Spleen (tissue), 7 donors: ENCODE measurements at regions not wholly inside any gene's neighbourhood (a gene's known extent, or its start where the extent isn't known, plus 50 kb on each side); places are given as distances from the start of the nearest gene placed in this dataset.

ENCODE experiments used
- POLR2A ChIP-seq, 3 donors: fragments of 450-650 bp; IDR thresholded peaks; one replicate each; pipeline ENCODE4 v1.5.1; 2017; ENCODE audit warnings: antibody characterized with exemption in 3 of 3, mild to moderate bottlenecking in 1 of 3
- POLR2AphosphoS5 ChIP-seq, 3 donors: sonication (generic); formaldehyde crosslinking; IDR thresholded peaks; one replicate each; pipeline ENCODE4 v1.5.1; 2017; ENCODE audit warnings: antibody characterized with exemption in 3 of 3
- TF ChIP-seq, protein P1 (sequence below), 11 experiments: fragments of 200-600 bp in 7 of 11; fragments of 450-650 bp in 4 of 11; sonication (generic) in 4 of 11; IDR thresholded peaks in 8 of 11; conservative IDR thresholded peaks in 3 of 11; 1 replicate in 7 of 11; 2 replicates in 4 of 11; pipeline versions ENCODE4 v1.4.0 to v1.8.0; 2016 to 2021; ENCODE audit warnings: antibody characterized with exemption in 11 of 11, inconsistent platforms in 4 of 11, mild to moderate bottlenecking in 1 of 11
- donor health status: DM: no; HTN: no; CAD: no; lungs with moderate emphysema.
- donor health status: DM: no; HTN: no; CAD: no.
- donor health status: DM: no; HTN: no; CAD: no.

DNA sequence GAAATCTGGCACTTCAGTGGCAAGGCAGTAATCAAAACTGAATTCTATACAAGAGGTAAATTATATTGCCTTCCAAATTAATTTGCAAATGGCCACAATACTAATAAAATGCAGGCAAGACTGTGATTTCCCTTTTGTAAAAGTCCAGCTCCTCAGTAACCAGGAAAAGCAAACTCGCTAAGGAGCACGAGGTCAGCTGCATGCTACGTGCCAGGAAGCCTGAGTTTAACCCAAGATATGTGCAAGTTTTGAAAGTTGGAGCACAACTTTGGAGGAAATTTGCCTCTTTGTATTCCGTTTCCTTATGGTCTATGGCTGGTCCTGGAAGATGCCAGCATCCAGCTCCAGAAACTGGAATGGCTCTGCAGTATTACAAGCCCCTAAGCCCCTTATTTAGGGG is 226.8 kb upstream of the DYNLRB2 start:
- TF ChIP-seq, protein P1, sequence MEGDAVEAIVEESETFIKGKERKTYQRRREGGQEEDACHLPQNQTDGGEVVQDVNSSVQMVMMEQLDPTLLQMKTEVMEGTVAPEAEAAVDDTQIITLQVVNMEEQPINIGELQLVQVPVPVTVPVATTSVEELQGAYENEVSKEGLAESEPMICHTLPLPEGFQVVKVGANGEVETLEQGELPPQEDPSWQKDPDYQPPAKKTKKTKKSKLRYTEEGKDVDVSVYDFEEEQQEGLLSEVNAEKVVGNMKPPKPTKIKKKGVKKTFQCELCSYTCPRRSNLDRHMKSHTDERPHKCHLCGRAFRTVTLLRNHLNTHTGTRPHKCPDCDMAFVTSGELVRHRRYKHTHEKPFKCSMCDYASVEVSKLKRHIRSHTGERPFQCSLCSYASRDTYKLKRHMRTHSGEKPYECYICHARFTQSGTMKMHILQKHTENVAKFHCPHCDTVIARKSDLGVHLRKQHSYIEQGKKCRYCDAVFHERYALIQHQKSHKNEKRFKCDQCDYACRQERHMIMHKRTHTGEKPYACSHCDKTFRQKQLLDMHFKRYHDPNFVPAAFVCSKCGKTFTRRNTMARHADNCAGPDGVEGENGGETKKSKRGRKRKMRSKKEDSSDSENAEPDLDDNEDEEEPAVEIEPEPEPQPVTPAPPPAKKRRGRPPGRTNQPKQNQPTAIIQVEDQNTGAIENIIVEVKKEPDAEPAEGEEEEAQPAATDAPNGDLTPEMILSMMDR (IDR thresholded peaks at IDR 0.05 in 8 of 11, conservative IDR thresholded peaks at IDR 0.05 in 3 of 11): no peak
- no peak for TF ChIP-seq POLR2AphosphoS5 (IDR thresholded peaks at IDR 0.05)
- no peak for TF ChIP-seq POLR2A (IDR thresholded peaks at IDR 0.05)
